HCT116 (cell line): ENCODE measurements at regions not wholly inside any gene's neighbourhood (a gene's known extent, or its start where the extent isn't known, plus 50 kb on each side); places are given as distances from the start of the nearest gene placed in this dataset.
A peak's percentile ranks its signal among the peaks of the same experiment; 100 is the strongest.

Experiments
- ATAC-seq: fragments of 200-7000 bp; cut with Tn5 transposase; 2 replicates; pipeline ENCODE4 v1.9.1; 2020; ENCODE audit warnings: mild to moderate bottlenecking, moderate library complexity
- BruUV-seq: library from RNA; stranded (reverse); fragments of 400-500 nt; replicated peaks from 2 replicates; lab custom pipeline; 2021; lab: Mats Ljungman, UMichigan
- CTCF ChIA-PET: fragments of 300-600 bp; sonication (Branson Sonifier 250); formaldehyde crosslinking; loops from one replicate; lab custom pipeline; 2021; ENCODE audit warnings: antibody characterized with exemption; lab: Charles Lee
- POLR2A ChIA-PET: fragments of 300-600, 350-600 bp; sonication (Branson Sonifier 250); formaldehyde crosslinking; loops from one replicate; lab custom pipeline; 2021; ENCODE audit warnings: antibody characterized with exemption; lab: Charles Lee
- RAD21 ChIA-PET, 2 experiments: fragments of 300-600 bp; sonication (Branson Sonifier 250); formaldehyde crosslinking; loops; one replicate each; lab custom pipeline; 2023; ENCODE audit warnings: low total read pairs in 2 of 2; ENCODE audit not compliant: uncharacterized antibody in 2 of 2, unreplicated experiment in 2 of 2, low non-redundant PET in 1 of 2; lab: Charles Lee
- DNase-seq: peaks from one replicate; pipeline ENCODE4 v3.0.0-alpha.2; 2010; ENCODE audit warnings: low read depth, low spot score
- H2AFZ ChIP-seq: fragments of 200-600 bp; shearing (Covaris generic), sonication (generic); 2 replicates; pipeline ENCODE4 v1.6.1; 2017; ENCODE audit warnings: low read depth, mixed run types, mixed read lengths, antibody characterized with exemption, low read length; ENCODE audit not compliant: poor library complexity, severe bottlenecking
- H3K27ac ChIP-seq: 2 replicates; pipeline ENCODE4 v1.5.1; 2012; ENCODE audit warnings: low read depth, low read length
- H3K27me3 ChIP-seq: fragments of 200-600 bp; sonication (generic); 2 replicates; pipeline ENCODE4 v1.6.1; 2016; ENCODE audit warnings: mixed run types, low read length, mixed read lengths; ENCODE audit not compliant: insufficient read depth
- H3K36me3 ChIP-seq, 2 experiments: fragments of 200-500 bp in 1 of 2; fragments of 200-600 bp in 1 of 2; sonication (Bioruptor generic) in 1 of 2; sonication (generic) in 1 of 2; 2 replicates each; pipeline versions ENCODE4 v1.5.1 to v1.6.1; 2014 to 2016; ENCODE audit warnings: low read length in 2 of 2, inconsistent platforms in 1 of 2, mixed read lengths in 1 of 2, mixed run types in 1 of 2; ENCODE audit not compliant: insufficient read depth in 2 of 2, control insufficient read depth in 1 of 2
- H3K4me1 ChIP-seq, 2 experiments: fragments of 200-600 bp in 1 of 2; sonication (generic) in 1 of 2; 2 replicates each; pipeline versions ENCODE4 v1.5.1 to v1.6.1; 2012 to 2017; ENCODE audit warnings: low read length in 2 of 2, inconsistent platforms in 1 of 2, mild to moderate bottlenecking in 1 of 2, mixed read lengths in 1 of 2, mixed run types in 1 of 2, moderate library complexity in 1 of 2; ENCODE audit not compliant: insufficient read depth in 2 of 2, control insufficient read depth in 1 of 2
- H3K4me2 ChIP-seq: fragments of 200-600 bp; sonication (generic); 2 replicates; pipeline ENCODE4 v1.6.1; 2017; ENCODE audit warnings: mixed run types, low read length, mixed read lengths
- H3K4me3 ChIP-seq, 2 experiments: fragments of 200-600 bp in 1 of 2; sonication (generic) in 1 of 2; replicated peaks in 1 of 2; 2 replicates each; pipeline ENCODE4 v1.5.1; 2011 to 2016; ENCODE audit warnings: low read length in 2 of 2, control low read depth in 1 of 2, low read depth in 1 of 2, mild to moderate bottlenecking in 1 of 2, mixed read lengths in 1 of 2, mixed run types in 1 of 2
- H3K79me2 ChIP-seq: fragments of 200-600 bp; sonication (generic); 2 replicates; pipeline ENCODE4 v1.6.1; 2017; ENCODE audit warnings: mild to moderate bottlenecking, mixed run types, low read length, moderate library complexity, mixed read lengths; ENCODE audit not compliant: insufficient read depth
- H3K9ac ChIP-seq: fragments of 200-600 bp; sonication (generic); 2 replicates; pipeline ENCODE4 v1.6.1; 2016; ENCODE audit warnings: low read length, mixed read lengths
- H3K9me2 ChIP-seq: fragments of 200-600 bp; sonication (generic), shearing (Covaris generic); 2 replicates; pipeline ENCODE4 v1.6.1; 2017; ENCODE audit warnings: mixed run types, mild to moderate bottlenecking, moderate library complexity; ENCODE audit not compliant: insufficient read depth
- H3K9me3 ChIP-seq, 2 experiments: fragments of 200-500 bp in 1 of 2; fragments of 200-600 bp in 1 of 2; sonication (Bioruptor generic) in 1 of 2; sonication (generic) in 1 of 2; 2 replicates each; pipeline ENCODE4 v1.6.1; 2014 to 2017; ENCODE audit warnings: low read length in 2 of 2, mixed read lengths in 2 of 2, inconsistent platforms in 1 of 2, low read depth in 1 of 2, mild to moderate bottlenecking in 1 of 2, mixed run types in 1 of 2, moderate library complexity in 1 of 2; ENCODE audit not compliant: control insufficient read depth in 1 of 2, insufficient read depth in 1 of 2
- H4K20me1 ChIP-seq: fragments of 200-600 bp; sonication (generic), shearing (Covaris generic); 2 replicates; pipeline ENCODE4 v1.6.1; 2017; ENCODE audit warnings: mixed run types, mild to moderate bottlenecking, moderate library complexity; ENCODE audit not compliant: insufficient read depth
- ATF3 ChIP-seq: IDR thresholded peaks from 2 replicates; pipeline ENCODE4 v1.6.1; 2012
- CBX3 ChIP-seq: IDR thresholded peaks from 2 replicates; pipeline ENCODE4 v1.6.1; 2012; ENCODE audit warnings: low read depth
- EGR1 ChIP-seq: IDR thresholded peaks from 2 replicates; pipeline ENCODE4 v1.6.1; 2012; ENCODE audit warnings: low read depth
- ELF1 ChIP-seq: IDR thresholded peaks from 2 replicates; pipeline ENCODE4 v1.6.1; 2012; ENCODE audit warnings: low read depth, borderline replicate concordance
- EZH2 ChIP-seq: fragments of 200-600 bp; sonication (generic); IDR thresholded peaks from 2 replicates; pipeline ENCODE4 v1.6.1; 2017; ENCODE audit warnings: antibody characterized with exemption, mixed run types
- EZH2phosphoT487 ChIP-seq: fragments of 200-600 bp; IDR thresholded peaks from 2 replicates; pipeline ENCODE4 v1.6.1; 2018; ENCODE audit warnings: antibody characterized with exemption, borderline replicate concordance
- FOSL1 ChIP-seq: IDR thresholded peaks from 2 replicates; pipeline ENCODE4 v1.6.1; 2012; ENCODE audit warnings: low read depth
- JUND ChIP-seq: IDR thresholded peaks from 2 replicates; pipeline ENCODE4 v1.6.1; 2012
- MAX ChIP-seq: IDR thresholded peaks from 2 replicates; pipeline ENCODE4 v1.6.1; 2012
- POLR2AphosphoS5 ChIP-seq: IDR thresholded peaks from 2 replicates; pipeline ENCODE4 v1.6.1; 2011; ENCODE audit warnings: mild to moderate bottlenecking, low read depth, low read length, moderate library complexity
- RAD21 ChIP-seq: IDR thresholded peaks from 2 replicates; pipeline ENCODE4 v1.6.1; 2012; ENCODE audit warnings: low read depth, mild to moderate bottlenecking
- REST ChIP-seq: IDR thresholded peaks from 2 replicates; pipeline ENCODE4 v1.6.1; 2012; ENCODE audit warnings: low read depth
- SIN3A ChIP-seq: IDR thresholded peaks from 2 replicates; pipeline ENCODE4 v1.6.1; 2012; ENCODE audit warnings: low read depth
- SP1 ChIP-seq: IDR thresholded peaks from 2 replicates; pipeline ENCODE4 v1.6.1; 2012; ENCODE audit warnings: low read depth
- TCF7L2 ChIP-seq: IDR thresholded peaks from 2 replicates; pipeline ENCODE4 v1.7.0; 2011; ENCODE audit warnings: borderline replicate concordance, inconsistent platforms; ENCODE audit not compliant: insufficient read depth, insufficient read length; ENCODE audit errors: extremely low read depth
- ZNF274 ChIP-seq: fragments of 200-500 bp; sonication (Bioruptor generic); IDR thresholded peaks from 2 replicates; pipeline ENCODE4 v1.6.1; 2014; ENCODE audit warnings: mild to moderate bottlenecking, low read depth, low read length, inconsistent platforms
- intact Hi-C: fragments of 100-400 bp; cut with micrococcal nuclease; formaldehyde crosslinking; loops from 2 replicates; pipeline ENCODE4 v1.10.0; 2022
- TF ChIP-seq, protein P1 (sequence below), 3 experiments: fragments of 200-600 bp in 1 of 3; sonication (generic) in 1 of 3; IDR thresholded peaks in 2 of 3; conservative IDR thresholded peaks in 1 of 3; 2 replicates each; pipeline ENCODE4 v1.5.1; 2012 to 2017; ENCODE audit warnings: low read depth in 2 of 3, low read length in 2 of 3, antibody characterized with exemption in 1 of 3, borderline replicate concordance in 1 of 3, control low read depth in 1 of 3, mild to moderate bottlenecking in 1 of 3, mixed read lengths in 1 of 3, mixed run types in 1 of 3, moderate library complexity in 1 of 3; ENCODE audit not compliant: insufficient read depth in 1 of 3

DNA sequence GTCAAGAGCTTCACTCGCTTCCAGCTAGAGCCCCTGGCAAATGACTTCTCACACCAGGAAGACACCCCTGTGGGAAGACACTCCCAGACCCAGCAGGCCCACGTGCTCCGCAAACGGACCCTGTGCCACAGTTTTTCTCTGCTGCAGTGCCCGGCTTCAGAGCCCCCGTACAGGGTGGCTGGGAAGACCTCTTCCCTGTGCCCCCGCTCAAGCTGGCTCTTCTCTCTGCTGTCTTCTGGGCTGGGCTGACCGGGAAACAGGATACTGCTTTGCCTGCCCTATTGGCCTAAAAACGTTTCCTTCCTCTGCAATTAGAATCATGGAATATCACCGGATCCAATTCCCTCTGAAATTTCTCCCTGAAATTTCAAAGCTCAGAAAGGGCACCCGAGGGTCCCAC lies 63.7 kb upstream of the CRHR1 start:
- ChIA-PET CTCF (interaction anchor here (0.9 to 3.0 kb wide), 6 partner anchors 13 to 111 kb away, joined by 3 to 15 read pairs (median 3); no protein-coding TSS in a partner anchor), RAD21 (interaction anchor here (0.6 to 0.7 kb wide), 2 partner anchors 59 to 80 kb away, joined by 3 to 6 read pairs; no protein-coding TSS in a partner anchor), POLR2A (no interaction called here)
- H3K4me3 ChIP-seq: no peak overlapping the region
- peaks cover 4% of the 10 kb centered on the region; the same call in 1 of the 2 replicates for H3K27me3 ChIP-seq
- intact Hi-C loops: loop anchor here (5.0 kb wide), 1 partner anchor 112 kb away; no protein-coding TSS in a partner anchor
- 0 out of 2 replicates have a peak overlapping the region, but pooled peaks have one; percentile 20 for H3K4me2 ChIP-seq
- DNase-seq (no peak), ATAC-seq (no peak)
- TF ChIP-seq ELF1 (no peak), EGR1 (no peak), EZH2phosphoT487 (no peak), JUND (no peak), SP1 (no peak), REST (no peak), MAX (no peak), ATF3 (no peak), RAD21 (no peak), FOSL1 (no peak), EZH2 (no peak), TCF7L2 (no peak), POLR2AphosphoS5 (no peak), ZNF274 (no peak), CBX3 (no peak), SIN3A (no peak)
- TF ChIP-seq, protein P1, sequence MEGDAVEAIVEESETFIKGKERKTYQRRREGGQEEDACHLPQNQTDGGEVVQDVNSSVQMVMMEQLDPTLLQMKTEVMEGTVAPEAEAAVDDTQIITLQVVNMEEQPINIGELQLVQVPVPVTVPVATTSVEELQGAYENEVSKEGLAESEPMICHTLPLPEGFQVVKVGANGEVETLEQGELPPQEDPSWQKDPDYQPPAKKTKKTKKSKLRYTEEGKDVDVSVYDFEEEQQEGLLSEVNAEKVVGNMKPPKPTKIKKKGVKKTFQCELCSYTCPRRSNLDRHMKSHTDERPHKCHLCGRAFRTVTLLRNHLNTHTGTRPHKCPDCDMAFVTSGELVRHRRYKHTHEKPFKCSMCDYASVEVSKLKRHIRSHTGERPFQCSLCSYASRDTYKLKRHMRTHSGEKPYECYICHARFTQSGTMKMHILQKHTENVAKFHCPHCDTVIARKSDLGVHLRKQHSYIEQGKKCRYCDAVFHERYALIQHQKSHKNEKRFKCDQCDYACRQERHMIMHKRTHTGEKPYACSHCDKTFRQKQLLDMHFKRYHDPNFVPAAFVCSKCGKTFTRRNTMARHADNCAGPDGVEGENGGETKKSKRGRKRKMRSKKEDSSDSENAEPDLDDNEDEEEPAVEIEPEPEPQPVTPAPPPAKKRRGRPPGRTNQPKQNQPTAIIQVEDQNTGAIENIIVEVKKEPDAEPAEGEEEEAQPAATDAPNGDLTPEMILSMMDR (IDR thresholded peaks at IDR 0.05 in 2 of 3, conservative IDR thresholded peaks at IDR 0.05 in 1 of 3; ENCODE audit: borderline replicate concordance in 1 of 3, insufficient read depth in 1 of 3, low read depth in 2 of 3, low read length in 2 of 3): no peak
- no peaks in the 10 kb centered on the region for H3K36me3 ChIP-seq
- peaks cover 3 to 9% of the 10 kb centered on the region in 2 experiments; a peak in 2 of 4 replicates for H3K9me3 ChIP-seq
- BruUV-seq: no TSS peak
- H3K9ac ChIP-seq: no peak overlapping the region
- H4K20me1 ChIP-seq: no peaks in the 10 kb centered on the region
- no peak overlapping the region for H2AFZ ChIP-seq
- peaks cover 10 to 11% of the 10 kb centered on the region in 2 experiments for H3K4me1 ChIP-seq
- H3K27ac ChIP-seq: no peak overlapping the region
- no peaks in the 10 kb centered on the region for H3K9me2 ChIP-seq
- H3K79me2 ChIP-seq: no peaks in the 10 kb centered on the region
